OCI-LY3 (cell line): ENCODE measurements at regions not wholly inside any gene's neighbourhood (a gene's known extent, or its start where the extent isn't known, plus 50 kb on each side); places are given as distances from the start of the nearest gene placed in this dataset.

Source experiments
- H2AFZ ChIP-seq: fragments of 200-600, 300-600 bp; shearing (Covaris generic); 2 replicates; pipeline ENCODE4 v1.6.0; 2014; ENCODE audit warnings: antibody characterized with exemption, low read depth, low read length
- H3K27ac ChIP-seq: fragments of 200-600, 300-600 bp; sonication (generic); 2 replicates; pipeline ENCODE4 v1.5.1; 2014; ENCODE audit warnings: mild to moderate bottlenecking, low read length, moderate library complexity, mixed read lengths
- H3K27me3 ChIP-seq: fragments of 200-600, 300-600 bp; sonication (generic); 2 replicates; pipeline ENCODE4 v1.6.1; 2014; ENCODE audit warnings: low read depth, low read length, mixed read lengths
- H3K36me3 ChIP-seq: fragments of 200-600, 300-600 bp; sonication (generic); replicated peaks from 2 replicates; pipeline ENCODE3; 2014; ENCODE audit warnings: low read depth, low read length, mixed read lengths
- H3K4me1 ChIP-seq: fragments of 300-600, 200-600 bp; sonication (generic); 2 replicates; pipeline ENCODE4 v1.6.1; 2014; ENCODE audit warnings: low read length, mixed read lengths
- H3K4me2 ChIP-seq: fragments of 200-600, 300-600 bp; sonication (generic); 2 replicates; pipeline ENCODE4 v1.6.1; 2014; ENCODE audit warnings: low read length, mixed read lengths
- H3K4me3 ChIP-seq: fragments of 300-600, 200-600 bp; sonication (generic); 2 replicates; pipeline ENCODE4 v1.5.1; 2014; ENCODE audit warnings: antibody characterized with exemption, mild to moderate bottlenecking, low read length, moderate library complexity
- H3K79me2 ChIP-seq: fragments of 300-600, 200-600 bp; shearing (Covaris generic); 2 replicates; pipeline ENCODE4 v1.6.1; 2014; ENCODE audit warnings: mild to moderate bottlenecking, low read length, mixed read lengths
- H3K9ac ChIP-seq: fragments of 300-600, 200-600 bp; shearing (Covaris generic); 2 replicates; pipeline ENCODE4 v1.6.0; 2014; ENCODE audit warnings: mild to moderate bottlenecking, low read length, moderate library complexity
- H3K9me3 ChIP-seq: fragments of 200-600, 300-600 bp; shearing (Covaris generic); 2 replicates; pipeline ENCODE4 v1.6.1; 2014; ENCODE audit warnings: low read length, mixed read lengths; ENCODE audit not compliant: insufficient read depth
- H4K20me1 ChIP-seq: fragments of 200-600, 300-600 bp; sonication (generic); 2 replicates; pipeline ENCODE4 v1.6.1; 2016; ENCODE audit warnings: low read length, mixed read lengths; ENCODE audit not compliant: insufficient read depth
- CTCF ChIP-seq: fragments of 200-600, 300-600 bp; sonication (generic); IDR thresholded peaks from 2 replicates; pipeline ENCODE4 v1.5.1; 2014; ENCODE audit warnings: antibody characterized with exemption, low read length, low read depth
- EZH2phosphoT487 ChIP-seq: fragments of 200-600 bp; shearing (Covaris generic); IDR thresholded peaks from 2 replicates; pipeline ENCODE4 v1.6.1; 2018; ENCODE audit warnings: antibody characterized with exemption, mixed run types, low read depth

- Histone ChIP-seq H3K4me2 (no peak overlapping the region), H3K27ac (no peak overlapping the region), H3K79me2 (no peaks in the 10 kb centered on the region), H3K9ac (no peak overlapping the region), H3K27me3 (peaks cover 16% of the 10 kb centered on the region), H2AFZ (no peak overlapping the region), H3K4me3 (no peak overlapping the region), H3K9me3 (no peaks in the 10 kb centered on the region), H4K20me1 (no peaks in the 10 kb centered on the region), H3K4me1 (no peaks in the 10 kb centered on the region), H3K36me3 (no peaks in the 10 kb centered on the region)
- TF ChIP-seq CTCF, result no peak
- TF ChIP-seq EZH2phosphoT487, result no peak
Observed at GRCh38 chr4:1532549-1533395, 126.5 kb upstream of the NKX1-1 start.

DNA sequence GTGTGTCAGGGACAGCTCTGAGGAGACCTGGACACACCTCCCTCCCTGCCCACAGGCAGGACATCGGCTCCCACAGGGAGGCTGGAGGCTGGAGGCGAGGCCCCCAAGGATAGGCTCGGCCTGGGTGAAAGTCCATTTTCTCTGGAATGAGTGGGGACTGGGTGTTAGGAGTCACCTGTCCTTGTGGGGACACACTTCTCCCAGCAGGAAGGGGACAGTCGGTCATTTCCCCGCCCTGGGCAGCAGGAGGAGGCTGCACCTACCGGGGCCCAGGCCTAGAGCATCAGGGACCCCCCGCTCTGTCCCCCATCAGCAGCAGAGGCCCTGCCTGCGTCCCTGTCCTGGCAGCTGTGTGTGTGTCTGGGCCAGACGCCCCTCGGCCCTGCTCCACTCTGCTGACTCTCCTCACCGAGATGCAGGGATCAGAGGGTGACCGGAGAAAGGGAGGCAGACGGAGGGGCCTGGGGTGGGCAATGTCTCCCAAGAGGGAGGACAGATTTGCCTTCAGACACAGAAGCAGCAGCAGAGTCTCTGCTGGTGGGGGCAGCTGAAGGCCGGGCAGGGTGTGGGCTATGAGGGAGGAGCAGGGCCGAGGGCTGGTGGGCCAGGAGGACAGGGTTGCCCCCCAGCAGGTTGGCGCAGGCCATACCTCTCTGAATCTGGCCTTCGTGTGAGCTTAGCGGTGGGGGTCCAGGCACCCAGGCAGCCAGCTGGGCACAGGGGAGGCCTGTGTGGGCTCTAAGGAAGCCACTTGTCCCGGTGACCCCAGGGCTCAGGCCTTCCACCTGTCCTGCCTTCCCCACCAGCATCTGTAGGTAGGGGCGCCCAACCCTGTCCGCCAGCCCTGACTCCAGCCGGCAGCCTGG is 125.7 kb upstream of the NKX1-1 start:
- no peak for TF ChIP-seq EZH2phosphoT487
- TF ChIP-seq CTCF, result no peak
- Histone ChIP-seq H3K4me2 (no peak overlapping the region), H3K4me1 (no peaks in the 10 kb centered on the region), H3K9me3 (no peaks in the 10 kb centered on the region), H3K4me3 (no peak overlapping the region), H3K36me3 (no peaks in the 10 kb centered on the region), H3K9ac (no peak overlapping the region), H2AFZ (no peak overlapping the region), H3K27me3 (peaks cover 24% of the 10 kb centered on the region), H3K27ac (no peak overlapping the region), H3K79me2 (no peaks in the 10 kb centered on the region), H4K20me1 (no peaks in the 10 kb centered on the region)

GRCh38 chr4:1530356-1530755 is 124.1 kb upstream of the NKX1-1 start:
- Histone ChIP-seq H3K9me3 (no peaks in the 10 kb centered on the region), H3K27me3 (peaks cover 28% of the 10 kb centered on the region), H3K4me1 (no peaks in the 10 kb centered on the region), H4K20me1 (no peaks in the 10 kb centered on the region), H3K79me2 (no peaks in the 10 kb centered on the region), H3K36me3 (no peaks in the 10 kb centered on the region), H3K4me3 (no peak overlapping the region), H3K9ac (no peak overlapping the region), H2AFZ (no peak overlapping the region), H3K27ac (no peak overlapping the region), H3K4me2 (no peak overlapping the region)
- TF ChIP-seq EZH2phosphoT487 (no peak), CTCF (no peak)

DNA sequence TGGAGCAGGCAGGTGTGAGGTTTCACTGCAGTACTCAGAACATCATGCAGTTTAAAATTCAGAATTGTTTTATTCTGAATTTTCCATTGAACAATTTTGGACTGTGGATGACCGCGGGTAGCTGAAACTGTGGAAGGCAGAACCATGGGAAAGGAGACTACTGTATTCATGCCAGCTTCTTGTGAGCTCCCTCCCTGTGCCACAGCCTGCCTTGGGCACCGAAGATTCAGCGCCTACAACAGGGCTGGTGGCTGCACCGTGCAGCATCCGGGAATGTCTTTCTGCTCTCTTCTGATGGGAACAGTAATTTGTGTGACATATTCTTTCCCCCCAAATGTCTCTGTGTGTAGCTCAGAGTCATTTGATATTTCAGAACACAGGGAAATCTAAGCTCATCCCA is 118.5 kb upstream of the NKX1-1 start:
- peaks cover 24% of the 10 kb centered on the region for H3K27me3 ChIP-seq
- H3K4me2 ChIP-seq, result no peak overlapping the region
- no peak for TF ChIP-seq CTCF
- no peak for TF ChIP-seq EZH2phosphoT487
- no peaks in the 10 kb centered on the region for H4K20me1 ChIP-seq
- H2AFZ ChIP-seq, result no peak overlapping the region
- H3K79me2 ChIP-seq, result no peaks in the 10 kb centered on the region
- no peaks in the 10 kb centered on the region for H3K36me3 ChIP-seq
- no peak overlapping the region for H3K27ac ChIP-seq
- no peaks in the 10 kb centered on the region for H3K4me1 ChIP-seq
- H3K4me3 ChIP-seq, result no peak overlapping the region
- H3K9me3 ChIP-seq, result no peaks in the 10 kb centered on the region
- H3K9ac ChIP-seq, result no peak overlapping the region
